ENCODE measurements at regions not wholly inside any gene's neighbourhood (a gene's known extent, or its start where the extent isn't known, plus 50 kb on each side); places are given as distances from the start of the nearest gene placed in this dataset.

DNA sequence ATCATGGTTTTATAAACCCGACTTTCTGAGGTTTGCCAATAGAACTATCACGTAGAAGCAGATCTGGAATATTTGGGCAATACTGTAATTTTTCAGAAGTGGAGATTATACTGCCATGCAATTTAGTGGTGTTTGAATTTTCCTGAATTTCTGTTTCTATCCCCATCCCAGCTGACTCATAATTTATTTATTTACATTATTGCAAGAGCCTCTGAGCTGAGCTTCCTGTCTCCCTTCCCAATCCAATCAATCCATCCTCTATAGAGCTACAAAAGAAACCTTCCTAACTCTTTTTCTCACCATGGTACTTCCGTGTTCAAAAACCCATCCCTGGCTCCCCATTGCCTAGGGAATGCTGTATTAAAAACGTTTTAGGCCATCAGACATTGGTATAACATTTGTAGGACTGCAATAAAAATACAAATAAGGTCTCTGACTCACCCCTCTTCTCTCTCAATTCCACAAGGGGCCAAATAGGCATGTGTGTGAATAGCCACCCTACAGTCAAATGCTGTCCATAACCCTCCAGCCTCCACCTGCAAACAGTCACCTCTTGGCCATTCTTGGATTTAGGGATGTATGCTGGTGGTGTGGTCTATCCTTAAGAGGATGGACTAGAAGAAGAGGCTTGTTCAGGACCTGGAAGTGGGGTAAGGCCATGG lies 190.7 kb downstream of the CD47 start:
- Histone ChIP-seq H3K4me1 (peaks cover 0 to 7% (median 3%) of the 10 kb centered on the region in 4 donors), H3K9me3 (no peaks in the 10 kb centered on the region), H3K4me3 (no peak overlapping the region), H3K27ac (replicated peaks in 1 of 4) (no peak overlapping the region), H3K27me3 (no peaks in the 10 kb centered on the region), H3K36me3 (no peaks in the 10 kb centered on the region)
- no peak for DNase-seq (ENCODE audit: extremely low spot score)
- WGBS, result 84% methylated on average over 4 of the region's 4 CpGs
- TF ChIP-seq POLR2A (IDR thresholded peaks at IDR 0.05; ENCODE audit: low read depth) (no peak), POLR2AphosphoS5 (IDR thresholded peaks at IDR 0.05) (no peak), EP300 (IDR thresholded peaks at IDR 0.05) (no peak)
- TF ChIP-seq, protein P1, sequence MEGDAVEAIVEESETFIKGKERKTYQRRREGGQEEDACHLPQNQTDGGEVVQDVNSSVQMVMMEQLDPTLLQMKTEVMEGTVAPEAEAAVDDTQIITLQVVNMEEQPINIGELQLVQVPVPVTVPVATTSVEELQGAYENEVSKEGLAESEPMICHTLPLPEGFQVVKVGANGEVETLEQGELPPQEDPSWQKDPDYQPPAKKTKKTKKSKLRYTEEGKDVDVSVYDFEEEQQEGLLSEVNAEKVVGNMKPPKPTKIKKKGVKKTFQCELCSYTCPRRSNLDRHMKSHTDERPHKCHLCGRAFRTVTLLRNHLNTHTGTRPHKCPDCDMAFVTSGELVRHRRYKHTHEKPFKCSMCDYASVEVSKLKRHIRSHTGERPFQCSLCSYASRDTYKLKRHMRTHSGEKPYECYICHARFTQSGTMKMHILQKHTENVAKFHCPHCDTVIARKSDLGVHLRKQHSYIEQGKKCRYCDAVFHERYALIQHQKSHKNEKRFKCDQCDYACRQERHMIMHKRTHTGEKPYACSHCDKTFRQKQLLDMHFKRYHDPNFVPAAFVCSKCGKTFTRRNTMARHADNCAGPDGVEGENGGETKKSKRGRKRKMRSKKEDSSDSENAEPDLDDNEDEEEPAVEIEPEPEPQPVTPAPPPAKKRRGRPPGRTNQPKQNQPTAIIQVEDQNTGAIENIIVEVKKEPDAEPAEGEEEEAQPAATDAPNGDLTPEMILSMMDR (IDR thresholded peaks at IDR 0.05), result no peak
- intact Hi-C loops (cut with DNase I), result no loop called here

- no peak for DNase-seq (ENCODE audit: extremely low spot score)
- WGBS, result 65% methylated on average over 4 of the region's 4 CpGs
- no peak overlapping the region for H3K4me3 ChIP-seq
- no peaks in the 10 kb centered on the region for H3K4me1 ChIP-seq
- TF ChIP-seq POLR2AphosphoS5 (IDR thresholded peaks at IDR 0.05) (no peak), POLR2A (IDR thresholded peaks at IDR 0.05; ENCODE audit: low read depth) (no peak), EP300 (IDR thresholded peaks at IDR 0.05) (no peak)
- TF ChIP-seq, protein P1 (IDR thresholded peaks at IDR 0.05), result no peak
- intact Hi-C loops (cut with DNase I), result no loop called here
- H3K9me3 ChIP-seq, result no peaks in the 10 kb centered on the region
- H3K27me3 ChIP-seq, result no peaks in the 10 kb centered on the region
- no peak overlapping the region for H3K27ac ChIP-seq (replicated peaks in 1 of 4)
- H3K36me3 ChIP-seq, result no peaks in the 10 kb centered on the region
These were observed 193.3 kb downstream of the CD47 start for GRCh38 chr3:107897471-107898061.

DNA sequence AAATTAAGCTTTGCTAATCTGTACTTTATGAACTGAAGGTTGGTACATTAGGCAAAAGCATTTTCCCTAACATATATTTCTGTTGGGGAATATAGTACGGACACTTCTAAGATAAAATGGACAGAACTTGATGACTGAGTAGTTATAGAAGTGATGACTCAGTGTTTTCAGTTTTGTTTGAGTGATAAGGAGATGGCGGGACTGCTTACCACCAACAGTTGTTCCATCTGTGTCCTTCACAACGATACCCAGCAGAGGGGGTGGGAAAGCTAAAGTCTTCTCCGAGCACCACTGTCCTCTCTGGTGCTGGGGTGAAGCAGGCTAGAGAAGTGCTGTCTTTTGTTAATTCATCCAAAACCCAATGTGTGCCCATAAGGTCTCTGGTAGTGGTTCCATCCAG lies 195.8 kb downstream of the CD47 start:
- intact Hi-C loops (cut with DNase I), result no loop called here
- DNase-seq (ENCODE audit: extremely low spot score), result no peak
- no peaks in the 10 kb centered on the region for H3K36me3 ChIP-seq
- WGBS, result 99% methylated on average over 4 of the region's 4 CpGs
- H3K4me3 ChIP-seq, result no peak overlapping the region
- no peaks in the 10 kb centered on the region for H3K9me3 ChIP-seq
- TF ChIP-seq POLR2A (IDR thresholded peaks at IDR 0.05; ENCODE audit: low read depth), result no peak
- no peak for TF ChIP-seq EP300 (IDR thresholded peaks at IDR 0.05)
- TF ChIP-seq POLR2AphosphoS5 (IDR thresholded peaks at IDR 0.05), result no peak
- TF ChIP-seq, protein P1 (IDR thresholded peaks at IDR 0.05), result no peak
- H3K27ac ChIP-seq (replicated peaks in 1 of 4), result no peak overlapping the region
- no peaks in the 10 kb centered on the region for H3K4me1 ChIP-seq
- no peaks in the 10 kb centered on the region for H3K27me3 ChIP-seq

DNA sequence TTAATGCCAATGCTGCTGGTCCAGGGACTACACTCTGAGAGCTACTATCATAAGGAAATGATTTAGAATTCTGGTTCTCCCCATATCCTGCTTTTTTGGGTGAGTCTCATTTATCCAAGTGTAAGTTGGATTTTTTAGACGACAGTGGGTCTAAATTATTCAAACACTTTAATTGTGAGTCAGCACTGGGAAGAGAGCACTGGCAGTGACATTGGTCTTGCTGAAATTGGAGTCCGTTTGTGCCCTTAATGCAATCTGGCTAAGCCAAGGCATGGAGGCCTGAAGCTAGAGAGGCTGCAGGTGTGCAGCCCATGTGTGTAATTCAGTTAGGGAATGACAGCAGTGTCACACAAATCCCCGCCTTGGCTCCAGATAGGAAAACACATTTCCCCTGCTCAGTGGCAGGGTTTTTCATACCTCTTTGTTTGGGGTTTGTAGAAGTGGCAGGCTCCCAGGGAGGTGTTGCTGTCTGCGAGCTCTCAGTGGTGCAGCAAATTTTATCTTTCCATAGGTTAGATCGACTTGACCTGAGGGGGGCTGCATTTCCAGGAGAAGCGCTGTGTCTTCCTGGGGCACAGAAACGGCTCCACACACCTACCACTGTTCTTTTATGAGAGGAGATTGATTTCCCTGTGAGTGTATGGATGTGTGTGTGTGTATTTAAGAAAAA lies 197.7 kb downstream of the CD47 start:
- Histone ChIP-seq H3K4me3 (no peak overlapping the region), H3K4me1 (no peaks in the 10 kb centered on the region), H3K9me3 (no peaks in the 10 kb centered on the region), H3K36me3 (no peaks in the 10 kb centered on the region), H3K27me3 (no peaks in the 10 kb centered on the region), H3K27ac (replicated peaks in 1 of 4) (no peak overlapping the region)
- no peak for DNase-seq (ENCODE audit: extremely low spot score)
- WGBS, result 77% methylated on average over 6 of the region's 7 CpGs
- intact Hi-C loops (cut with DNase I), result no loop called here
- TF ChIP-seq, protein P1 (IDR thresholded peaks at IDR 0.05), result no peak
- TF ChIP-seq EP300 (IDR thresholded peaks at IDR 0.05) (no peak), POLR2AphosphoS5 (IDR thresholded peaks at IDR 0.05) (no peak), POLR2A (IDR thresholded peaks at IDR 0.05; ENCODE audit: low read depth) (no peak)

All from esophagus muscularis mucosa (tissue), 4 donors.